Thoracic aorta (tissue), 2 donors: ENCODE measurements at regions not wholly inside any gene's neighbourhood (a gene's known extent, or its start where the extent isn't known, plus 50 kb on each side); places are given as distances from the start of the nearest gene placed in this dataset.

Experiments used
- ATAC-seq: fragments of 150-250 bp; one replicate; pipeline ENCODE4 v1.8.0; 2017; ENCODE audit warnings: low read depth; ENCODE audit not compliant: insufficient number of reproducible peaks, low FRiP score
- DNase-seq: peaks from one replicate; pipeline ENCODE4 v3.0.0-alpha.2; 2020; ENCODE audit warnings: low spot score
- H3K27ac ChIP-seq, 2 donors: fragments of 200-600 bp; sonication (generic); 1 replicate in 1 of 2; 2 replicates in 1 of 2; pipeline ENCODE4 v1.5.1; 2016; ENCODE audit warnings: mild to moderate bottlenecking in 2 of 2, moderate library complexity in 2 of 2
- H3K27me3 ChIP-seq: fragments of 200-600 bp; sonication (generic); replicated peaks from 2 replicates; pipeline ENCODE4 v1.6.0; 2016; ENCODE audit warnings: mild to moderate bottlenecking; ENCODE audit not compliant: insufficient read depth
- H3K36me3 ChIP-seq: fragments of 200-600 bp; sonication (generic); one replicate; pipeline ENCODE4 v1.5.1; 2016
- H3K4me1 ChIP-seq, 2 donors: fragments of 200-600 bp; sonication (generic); 1 replicate in 1 of 2; 2 replicates in 1 of 2; pipeline versions ENCODE4 v1.5.1 to v1.6.0; 2016; ENCODE audit warnings: low read depth in 2 of 2, mild to moderate bottlenecking in 1 of 2; ENCODE audit not compliant: control insufficient read depth in 1 of 2
- H3K4me3 ChIP-seq: fragments of 200-600 bp; sonication (generic); 2 replicates; pipeline ENCODE4 v1.5.1; 2016; ENCODE audit warnings: mild to moderate bottlenecking
- H3K9me3 ChIP-seq: fragments of 200-600 bp; sonication (generic); 2 replicates; pipeline ENCODE4 v1.5.1; 2016
- CTCF ChIP-seq: fragments of 200-600 bp; sonication (generic); IDR thresholded peaks from one replicate; pipeline ENCODE4 v1.5.1; 2019; ENCODE audit warnings: antibody characterized with exemption

DNA sequence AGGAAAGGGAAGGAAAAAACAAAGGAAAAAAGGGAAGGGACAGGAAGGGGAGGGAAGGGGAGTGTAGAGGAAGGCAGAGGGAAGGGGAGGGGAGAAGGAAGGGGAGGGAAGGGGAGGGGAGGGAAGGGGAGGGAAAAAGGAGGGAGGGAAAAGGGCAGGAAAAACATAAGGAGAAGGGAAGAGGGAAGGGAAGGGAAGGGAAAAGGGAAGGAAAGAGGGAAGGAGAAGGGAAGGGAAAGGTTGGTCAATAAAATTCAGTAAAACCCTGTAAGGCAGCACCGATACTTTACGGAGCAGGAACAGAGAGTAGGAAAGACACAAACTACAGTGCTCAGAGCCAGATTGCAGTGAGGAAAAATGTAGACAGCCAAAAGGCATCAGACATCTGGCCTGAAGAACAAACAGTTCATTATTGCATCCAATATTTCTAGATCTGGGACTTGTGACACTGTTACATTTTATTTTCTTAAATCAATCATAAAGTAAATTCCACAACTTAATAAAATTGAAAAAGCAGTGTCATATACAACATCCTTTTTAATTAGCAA lies 322.0 kb downstream of the CRPPA start:
- ATAC-seq (no peak), DNase-seq (no peak)
- H3K36me3 ChIP-seq, result no peaks in the 10 kb centered on the region
- H3K4me3 ChIP-seq, result no peak overlapping the region
- TF ChIP-seq CTCF, result no peak
- no peaks in the 10 kb centered on the region for H3K27me3 ChIP-seq
- peaks cover 3% of the 10 kb centered on the region for H3K9me3 ChIP-seq
- H3K27ac ChIP-seq, result no peak overlapping the region
- H3K4me1 ChIP-seq, result peaks cover 7 to 15% of the 10 kb centered on the region in 2 donors

DNA sequence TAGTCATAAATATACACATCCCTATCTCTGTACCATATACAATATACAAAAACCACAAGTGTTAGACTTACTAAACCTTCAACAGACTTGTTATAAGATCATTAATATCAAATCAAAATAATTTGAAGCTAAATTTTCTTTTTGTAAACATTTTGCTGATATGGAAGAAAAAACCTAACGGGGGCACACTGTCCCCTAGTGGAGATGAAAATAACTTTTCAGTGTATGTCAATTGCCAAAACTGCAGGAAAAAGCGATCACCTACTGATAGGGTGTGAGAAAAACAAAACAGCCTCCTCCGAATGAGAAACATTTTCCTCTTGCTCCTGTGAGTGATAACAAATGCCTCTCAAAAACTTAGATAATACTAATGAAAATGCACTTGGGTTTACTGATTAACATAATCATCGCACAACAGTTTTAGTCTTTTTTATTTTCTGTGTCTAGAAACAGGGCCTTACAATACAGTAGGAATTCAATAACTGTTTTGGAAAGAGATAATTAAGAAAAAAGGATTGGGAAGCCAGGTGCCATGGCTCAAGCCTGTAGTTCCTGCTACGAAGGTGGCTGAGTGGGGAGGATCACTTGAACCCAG lies 322.7 kb downstream of the CRPPA start:
- no peaks in the 10 kb centered on the region for H3K36me3 ChIP-seq
- peak; percentile 58 for TF ChIP-seq CTCF
- H3K27ac ChIP-seq, result no peak overlapping the region
- H3K4me3 ChIP-seq, result no peak overlapping the region
- peaks cover 3% of the 10 kb centered on the region for H3K9me3 ChIP-seq
- peaks cover 7 to 15% of the 10 kb centered on the region in 2 donors for H3K4me1 ChIP-seq
- ATAC-seq (no peak), DNase-seq (no peak)
- no peaks in the 10 kb centered on the region for H3K27me3 ChIP-seq

DNA sequence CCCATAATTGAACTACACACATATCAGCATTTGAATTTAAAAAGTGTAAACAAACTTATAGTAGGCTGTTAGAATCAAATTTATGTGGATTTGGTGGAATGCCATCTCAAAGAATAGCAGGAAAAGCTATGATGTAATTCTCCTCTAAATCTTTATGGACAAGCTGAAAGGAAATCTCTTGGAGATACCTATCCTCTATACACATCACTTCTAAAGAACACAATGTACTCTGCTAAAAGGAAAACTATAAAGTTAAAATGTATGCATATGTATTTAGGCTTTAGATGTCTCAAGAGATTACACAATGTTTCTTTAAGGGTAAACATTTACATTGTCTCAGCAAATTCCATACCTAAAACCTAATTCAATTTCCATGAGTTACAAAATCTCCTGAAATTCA lies 323.3 kb downstream of the CRPPA start:
- no peak for TF ChIP-seq CTCF
- Histone ChIP-seq H3K36me3 (no peaks in the 10 kb centered on the region), H3K4me1 (peaks cover 7 to 15% of the 10 kb centered on the region in 2 donors), H3K4me3 (no peak overlapping the region), H3K27ac (no peak overlapping the region), H3K27me3 (no peaks in the 10 kb centered on the region), H3K9me3 (peaks cover 3% of the 10 kb centered on the region)
- no peak for DNase-seq
- no peak for ATAC-seq

- no peak for TF ChIP-seq CTCF
- Histone ChIP-seq H3K4me1 (peaks cover 7 to 24% of the 10 kb centered on the region in 2 donors), H3K27ac (peak overlapping the region in 1 of 2 donors; percentile 2), H3K9me3 (no peaks in the 10 kb centered on the region), H3K27me3 (no peaks in the 10 kb centered on the region), H3K4me3 (no peak overlapping the region), H3K36me3 (no peaks in the 10 kb centered on the region)
- ATAC-seq, result no peak
- no peak for DNase-seq
These were observed 326.0 kb downstream of the CRPPA start for GRCh38 chr7:16095171-16095950.

DNA sequence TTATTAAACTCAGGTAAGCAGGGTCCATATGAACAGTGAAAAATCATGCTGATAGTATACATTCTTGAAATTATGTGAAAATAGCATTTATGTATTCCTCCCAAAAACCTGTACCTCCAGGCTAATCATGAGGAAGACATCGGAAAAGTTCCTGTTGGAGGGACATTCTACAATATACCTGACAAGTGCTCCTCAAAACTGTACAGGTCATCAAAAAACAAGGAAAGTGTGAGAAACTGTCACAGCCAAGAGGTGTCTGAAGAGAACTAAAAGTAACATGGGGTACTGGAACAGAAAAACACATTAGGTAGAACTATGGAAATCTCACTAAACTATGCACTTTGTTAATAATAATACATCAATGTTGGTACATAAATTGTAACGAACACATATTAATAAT lies 326.7 kb downstream of the CRPPA start:
- no peak for TF ChIP-seq CTCF
- Histone ChIP-seq H3K9me3 (no peaks in the 10 kb centered on the region), H3K27me3 (no peaks in the 10 kb centered on the region), H3K27ac (no peak overlapping the region), H3K4me1 (peaks cover 7 to 24% of the 10 kb centered on the region in 2 donors), H3K36me3 (no peaks in the 10 kb centered on the region), H3K4me3 (no peak overlapping the region)
- no peak for ATAC-seq
- DNase-seq, result no peak
